Activated CD8-positive, alpha-beta memory T cell treated with anti-CD3 and anti-CD28 coated beads for 1 hour (primary cell): ENCODE measurements at regions not wholly inside any gene's neighbourhood (a gene's known extent, or its start where the extent isn't known, plus 50 kb on each side); places are given as distances from the start of the nearest gene placed in this dataset.

Experiments
- DNase-seq, 2 donors: peaks; one replicate each; pipeline ENCODE4 v3.0.0-alpha.2; 2020; ENCODE audit warnings: low read depth in 1 of 2; ENCODE audit errors: extremely low read depth in 1 of 2

GRCh38 chr3:189108067-189108466 is 63.7 kb upstream of the TPRG1 start:
- DNase-seq = no peak

GRCh38 chr3:189108735-189109134 is 63.0 kb upstream of the TPRG1 start:
- no peak for DNase-seq

GRCh38 chr3:189109145-189109544 is 62.6 kb upstream of the TPRG1 start:
- no peak for DNase-seq

GRCh38 chr3:189117087-189117486 is 54.7 kb upstream of the TPRG1 start:
- DNase-seq = no peak

- DNase-seq = no peak
Observed at GRCh38 chr3:189118896-189119295, 52.9 kb upstream of the TPRG1 start.

- DNase-seq = no peak
Observed at GRCh38 chr3:189119950-189120349, 51.8 kb upstream of the TPRG1 start.

- DNase-seq = no peak
Observed at GRCh38 chr3:189121092-189121491, 50.7 kb upstream of the TPRG1 start.
